Endothelial cell of umbilical vein (primary cell): ENCODE measurements at regions not wholly inside any gene's neighbourhood (a gene's known extent, or its start where the extent isn't known, plus 50 kb on each side); places are given as distances from the start of the nearest gene placed in this dataset.

ENCODE experiments used
- BruUV-seq: library from RNA; stranded (reverse); fragments of 400-500 nt; replicated peaks from 2 replicates; lab custom pipeline; 2021; lab: Mats Ljungman, UMichigan
- CTCF ChIA-PET: fragments of 300-600, 350-600 bp; sonication (Branson Sonifier 250); formaldehyde crosslinking; loops from one replicate; lab custom pipeline; 2021; ENCODE audit warnings: antibody characterized with exemption, inconsistent platforms; lab: Charles Lee
- POLR2A ChIA-PET: fragments of 300-600, 350-600 bp; sonication (Branson Sonifier 250); formaldehyde crosslinking; loops from one replicate; lab custom pipeline; 2021; ENCODE audit warnings: antibody characterized with exemption, inconsistent platforms; lab: Charles Lee
- DNase-seq: peaks from one replicate; pipeline ENCODE4 v3.0.0-alpha.2; 2011; ENCODE audit warnings: low read depth, low spot score
- FAIRE-seq: peaks from 2 replicates; lab custom pipeline; 2011; peaks lifted over from hg19 to GRCh38; lab: Jason Lieb, UNC
- H2AFZ ChIP-seq: 2 replicates; pipeline ENCODE4 v1.6.0; 2012; ENCODE audit warnings: low read depth, low read length, control low read depth, inconsistent platforms
- H3K27ac ChIP-seq: 2 replicates; pipeline ENCODE4 v1.5.1; 2011; ENCODE audit warnings: low read depth, mild to moderate bottlenecking, control low read depth, low read length, moderate library complexity; ENCODE audit not compliant: insufficient read depth
- H3K27me3 ChIP-seq, 2 experiments: 2 replicates each; pipeline versions ENCODE4 v1.6.0 to v1.6.1; 2011; ENCODE audit warnings: low read length in 2 of 2, mixed read lengths in 1 of 2; ENCODE audit not compliant: control insufficient read depth in 2 of 2, insufficient read depth in 2 of 2
- H3K36me3 ChIP-seq, 2 experiments: 2 replicates in 1 of 2; 3 replicates in 1 of 2; pipeline ENCODE4 v1.5.1; 2011; ENCODE audit warnings: low read length in 2 of 2, mild to moderate bottlenecking in 1 of 2, moderate library complexity in 1 of 2; ENCODE audit not compliant: control insufficient read depth in 2 of 2, insufficient read depth in 2 of 2; ENCODE audit errors: extremely low read depth in 1 of 2
- H3K4me1 ChIP-seq: 3 replicates; pipeline ENCODE4 v1.5.1; 2011; ENCODE audit warnings: mild to moderate bottlenecking, low read length; ENCODE audit not compliant: control insufficient read depth, insufficient read depth; ENCODE audit errors: extremely low read depth
- H3K4me2 ChIP-seq: 2 replicates; pipeline ENCODE4 v1.6.1; 2011; ENCODE audit warnings: low read length, control low read depth, mixed read lengths; ENCODE audit not compliant: insufficient read depth
- H3K4me3 ChIP-seq, 3 experiments: fragments of 200-600 bp in 1 of 3; sonication (generic), shearing (Covaris generic) in 1 of 3; replicated peaks in 1 of 3; 2 replicates each; pipeline ENCODE4 v1.5.1; 2011 to 2016; ENCODE audit warnings: control low read depth in 3 of 3, low read length in 3 of 3, mild to moderate bottlenecking in 2 of 3, inconsistent platforms in 1 of 3, low read depth in 1 of 3, moderate library complexity in 1 of 3; ENCODE audit not compliant: insufficient read depth in 1 of 3
- H3K79me2 ChIP-seq: 2 replicates; pipeline ENCODE4 v1.6.0; 2012; ENCODE audit warnings: low read length, inconsistent platforms; ENCODE audit not compliant: control insufficient read depth, insufficient read depth
- H3K9ac ChIP-seq: replicated peaks from 2 replicates; pipeline ENCODE3; 2011; ENCODE audit warnings: low read length, control low read depth; ENCODE audit not compliant: insufficient read depth; ENCODE audit errors: extremely low read depth
- H3K9me1 ChIP-seq: replicated peaks from 3 replicates; pipeline ENCODE4 v1.6.0; 2011; ENCODE audit warnings: mild to moderate bottlenecking, low read length; ENCODE audit not compliant: control insufficient read depth, insufficient read depth; ENCODE audit errors: extremely low read depth
- H3K9me3 ChIP-seq: replicated peaks from 2 replicates; pipeline ENCODE4 v1.5.1; 2012; ENCODE audit warnings: low read length, inconsistent platforms; ENCODE audit not compliant: control insufficient read depth, insufficient read depth
- H4K20me1 ChIP-seq: replicated peaks from 2 replicates; pipeline ENCODE3; 2011; ENCODE audit warnings: mild to moderate bottlenecking, low read length; ENCODE audit not compliant: control insufficient read depth, insufficient read depth; ENCODE audit errors: extremely low read depth
- CTCF ChIP-seq, 2 donors: IDR thresholded peaks; 1 replicate in 1 of 2; 2 replicates in 1 of 2; pipeline ENCODE4 v1.5.1; 2011; ENCODE audit warnings: low read length in 2 of 2, mild to moderate bottlenecking in 2 of 2, moderate library complexity in 2 of 2, control low read depth in 1 of 2, inconsistent platforms in 1 of 2, low read depth in 1 of 2; ENCODE audit not compliant: insufficient read depth in 1 of 2; ENCODE audit errors: extremely low read depth in 1 of 2
- EZH2 ChIP-seq: IDR thresholded peaks from 2 replicates; pipeline ENCODE4 v1.6.1; 2012; ENCODE audit warnings: borderline replicate concordance, low read depth, mild to moderate bottlenecking, moderate library complexity, low read length, inconsistent platforms; ENCODE audit not compliant: severe bottlenecking
- FOS ChIP-seq: IDR thresholded peaks from 2 replicates; pipeline ENCODE4 v1.6.1; 2011; ENCODE audit warnings: mild to moderate bottlenecking, low read length, moderate library complexity, borderline replicate concordance; ENCODE audit not compliant: insufficient read depth
- GATA2 ChIP-seq: IDR thresholded peaks from 2 replicates; pipeline ENCODE4 v1.7.0; 2011; ENCODE audit warnings: low read depth, mild to moderate bottlenecking, moderate library complexity, mixed read lengths, low read length; ENCODE audit not compliant: insufficient read length, insufficient read depth
- JUN ChIP-seq: IDR thresholded peaks from 2 replicates; pipeline ENCODE4 v1.6.1; 2011; ENCODE audit warnings: borderline replicate concordance, low read depth; ENCODE audit not compliant: insufficient read length, insufficient read depth
- MAX ChIP-seq: IDR thresholded peaks from 2 replicates; pipeline ENCODE4 v1.6.1; 2011; ENCODE audit not compliant: insufficient read depth, insufficient read length
- MYC ChIP-seq: IDR thresholded peaks from one replicate; pipeline ENCODE4 v1.6.1; 2011; ENCODE audit warnings: mild to moderate bottlenecking, low read depth, low read length
- POLR2A ChIP-seq: IDR thresholded peaks from 2 replicates; pipeline ENCODE4 v1.6.1; 2012; ENCODE audit warnings: low read depth, mild to moderate bottlenecking, control low read depth, low read length
- POLR2AphosphoS5 ChIP-seq: IDR thresholded peaks from 2 replicates; pipeline ENCODE4 v1.6.1; 2012; ENCODE audit warnings: low read depth, mild to moderate bottlenecking, control low read depth, low read length, moderate library complexity; ENCODE audit not compliant: insufficient read depth
- dilution Hi-C: fragments of 300-500 bp; cut with MboI; formaldehyde crosslinking; loops from one replicate; pipeline ENCODE4 v1.15.0; 2019; ENCODE audit warnings: low sequenced_read_pairs; ENCODE audit not compliant: extremely low pct_ligation_motif_present
- intact Hi-C: fragments of 100-400 bp; cut with micrococcal nuclease; formaldehyde crosslinking; loops from one replicate; pipeline ENCODE4 v1.10.0; 2022

- H3K4me1 ChIP-seq: no peaks in the 10 kb centered on the region
- ChIA-PET CTCF (no interaction called here), POLR2A (no interaction called here)
- dilution Hi-C loops (no loop called here), intact Hi-C loops (no loop called here)
- no peak overlapping the region for H3K27ac ChIP-seq
- BruUV-seq: no TSS peak
- no peaks in the 10 kb centered on the region for H3K79me2 ChIP-seq
- no peak overlapping the region for H3K4me3 ChIP-seq
- no peaks in the 10 kb centered on the region for H3K9me1 ChIP-seq
- no peaks in the 10 kb centered on the region for H3K36me3 ChIP-seq
- no peak overlapping the region for H3K4me2 ChIP-seq
- H3K27me3 ChIP-seq: no peaks in the 10 kb centered on the region
- no peak for TF ChIP-seq POLR2A
- H2AFZ ChIP-seq: no peak overlapping the region
- no peak overlapping the region for H3K9ac ChIP-seq
- DNase-seq (no peak), FAIRE-seq (no peak)
- no peaks in the 10 kb centered on the region for H3K9me3 ChIP-seq
- H4K20me1 ChIP-seq: no peaks in the 10 kb centered on the region
These were observed 85.4 kb upstream of the WARS2 start for GRCh38 chr1:119225831-119226230.

- H3K79me2 ChIP-seq: no peaks in the 10 kb centered on the region
- no peaks in the 10 kb centered on the region for H3K36me3 ChIP-seq
- no peaks in the 10 kb centered on the region for H3K9me3 ChIP-seq
- H4K20me1 ChIP-seq: no peaks in the 10 kb centered on the region
- DNase-seq: no peak
- H3K27ac ChIP-seq: no peak overlapping the region
- dilution Hi-C loops: no loop called here
- no TSS peak for BruUV-seq
- no peak for TF ChIP-seq MYC
- no peak for TF ChIP-seq JUN
- TF ChIP-seq FOS: no peak
- TF ChIP-seq POLR2AphosphoS5: no peak
- TF ChIP-seq MAX: no peak
- TF ChIP-seq EZH2: no peak
- no peak for TF ChIP-seq POLR2A
- no peak for TF ChIP-seq GATA2
- TF ChIP-seq CTCF (IDR thresholded peaks at IDR 0.05; ENCODE audit: extremely low read depth in 1 of 2, insufficient read depth in 1 of 2, low read depth in 1 of 2, low read length in 2 of 2): no peak
- no peak overlapping the region for H3K4me3 ChIP-seq
- no peak overlapping the region for H2AFZ ChIP-seq
- intact Hi-C loops: no loop called here
- no peaks in the 10 kb centered on the region for H3K9me1 ChIP-seq
- ChIA-PET CTCF (no interaction called here), POLR2A (no interaction called here)
- no peak overlapping the region for H3K4me2 ChIP-seq
- H3K9ac ChIP-seq: no peak overlapping the region
- H3K4me1 ChIP-seq: no peaks in the 10 kb centered on the region
- FAIRE-seq: no peak
- H3K27me3 ChIP-seq: no peaks in the 10 kb centered on the region
These were observed 85.9 kb upstream of the WARS2 start for GRCh38 chr1:119226321-119226720.
